ENCODE measurements at regions not wholly inside any gene's neighbourhood (a gene's known extent, or its start where the extent isn't known, plus 50 kb on each side); places are given as distances from the start of the nearest gene placed in this dataset.

- no peak overlapping the region for H3K4me3 ChIP-seq (ENCODE audit: low read depth, low read length)
- POLR2A ChIA-PET, result no interaction called here
- DNase-seq (ENCODE audit: low read depth, low spot score), result no peak
- no peak for TF ChIP-seq CTCF (IDR thresholded peaks at IDR 0.05; ENCODE audit: insufficient read depth, low read length, missing control alignments)
- CTCF ChIA-PET, result no interaction called here
Measured at GRCh38 chr2:106734165-106734564, 151.8 kb downstream of the ST6GAL2 start.

DNA sequence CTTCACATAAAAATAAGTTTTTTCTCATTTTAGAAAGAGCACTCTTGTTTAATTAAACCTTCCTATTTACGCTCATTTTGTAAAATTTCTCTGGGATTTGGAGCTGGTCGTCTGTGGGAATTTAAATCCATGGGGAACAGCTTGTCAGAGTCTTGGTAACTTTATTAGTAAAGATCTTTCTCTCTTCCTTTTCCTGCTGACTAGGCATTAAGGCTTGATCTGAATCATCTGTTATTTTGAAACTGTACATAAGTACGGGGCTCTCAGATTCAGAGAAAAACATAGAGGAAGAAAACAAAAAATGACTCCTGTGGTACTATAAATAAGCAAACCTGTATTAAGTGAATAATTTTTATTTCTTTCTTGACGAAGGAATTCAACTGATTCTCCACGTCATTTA is 150.2 kb downstream of the ST6GAL2 start:
- no peak for TF ChIP-seq CTCF (IDR thresholded peaks at IDR 0.05; ENCODE audit: insufficient read depth, low read length, missing control alignments)
- no peak for DNase-seq (ENCODE audit: low read depth, low spot score)
- ChIA-PET POLR2A (no interaction called here), CTCF (no interaction called here)
- H3K4me3 ChIP-seq (ENCODE audit: low read depth, low read length), result no peak overlapping the region

DNA sequence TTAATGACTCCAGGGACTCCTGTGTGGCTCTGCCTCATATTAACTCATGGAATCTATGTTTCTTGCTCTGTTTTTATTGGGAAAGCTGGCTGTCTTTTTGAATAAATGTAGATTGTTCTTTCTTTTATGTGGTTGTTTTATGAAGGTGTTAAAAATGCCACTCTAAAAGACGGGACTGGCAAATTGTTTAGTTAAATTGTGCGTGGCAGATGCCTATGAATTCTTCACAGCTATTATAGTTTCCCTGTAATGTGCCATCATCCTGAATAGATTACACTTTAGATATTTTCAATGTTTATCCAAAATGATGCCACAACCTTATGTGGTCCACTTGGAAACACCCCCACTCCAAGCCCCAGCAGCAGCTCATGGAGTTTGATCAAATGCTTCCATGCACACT is 149.7 kb downstream of the ST6GAL2 start:
- no peak for TF ChIP-seq CTCF (IDR thresholded peaks at IDR 0.05; ENCODE audit: insufficient read depth, low read length, missing control alignments)
- ChIA-PET POLR2A (no interaction called here), CTCF (no interaction called here)
- no peak overlapping the region for H3K4me3 ChIP-seq (ENCODE audit: low read depth, low read length)
- no peak for DNase-seq (ENCODE audit: low read depth, low spot score)

- H3K4me3 ChIP-seq (ENCODE audit: low read depth, low read length), result no peak overlapping the region
- ChIA-PET CTCF (no interaction called here), POLR2A (no interaction called here)
- no peak for TF ChIP-seq CTCF (IDR thresholded peaks at IDR 0.05; ENCODE audit: insufficient read depth, low read length, missing control alignments)
- no peak for DNase-seq (ENCODE audit: low read depth, low spot score)
Measured at GRCh38 chr2:106745468-106745867, 140.5 kb downstream of the ST6GAL2 start.

GRCh38 chr2:106749823-106750222 is 136.1 kb downstream of the ST6GAL2 start:
- TF ChIP-seq CTCF (IDR thresholded peaks at IDR 0.05; ENCODE audit: insufficient read depth, low read length, missing control alignments), result no peak
- DNase-seq (ENCODE audit: low read depth, low spot score), result no peak
- POLR2A ChIA-PET, result no interaction called here
- no peak overlapping the region for H3K4me3 ChIP-seq (ENCODE audit: low read depth, low read length)
- CTCF ChIA-PET, result no interaction called here
